Ovary (tissue), 3 donors: ENCODE measurements at regions not wholly inside any gene's neighbourhood (a gene's known extent, or its start where the extent isn't known, plus 50 kb on each side); places are given as distances from the start of the nearest gene placed in this dataset.

Experiments
- CTCF ChIP-seq, 3 donors: fragments of 450-650 bp in 2 of 3; fragments of 200-600 bp in 1 of 3; IDR thresholded peaks; one replicate each; pipeline versions ENCODE4 v1.5.1 to v1.8.0; 2016 to 2022; ENCODE audit warnings: antibody characterized with exemption in 3 of 3, mild to moderate bottlenecking in 1 of 3
- EP300 ChIP-seq: sonication (generic); formaldehyde crosslinking; IDR thresholded peaks from one replicate; pipeline ENCODE4 v1.6.1; 2017; ENCODE audit warnings: antibody characterized with exemption
- POLR2A ChIP-seq: fragments of 450-650 bp; IDR thresholded peaks from one replicate; pipeline ENCODE4 v1.6.1; 2017; ENCODE audit warnings: antibody characterized with exemption, mild to moderate bottlenecking, moderate library complexity
- donor health status: DM: no; HTN: no; CAD: no.

DNA sequence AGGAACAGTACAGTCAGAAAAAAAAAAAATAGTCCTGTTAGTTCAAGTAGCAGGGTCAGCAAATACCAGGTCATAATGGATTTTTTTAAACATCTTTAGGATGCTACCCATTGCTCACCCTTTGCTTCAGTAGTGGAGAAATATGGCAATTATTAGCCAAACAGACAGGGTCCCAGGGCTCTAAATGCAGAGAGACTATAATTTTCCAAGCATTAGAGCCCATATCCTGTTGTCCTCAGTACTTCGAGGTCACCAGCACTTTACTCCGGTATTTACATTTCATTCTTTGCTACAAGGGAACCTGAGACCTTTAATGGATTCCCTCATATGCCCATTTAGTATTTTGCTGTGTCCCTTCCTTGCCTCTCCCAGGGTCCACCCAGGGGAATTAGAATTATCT is 1562.9 kb upstream of the TENM3 start:
- TF ChIP-seq CTCF (IDR thresholded peaks at IDR 0.05): no peak
- no peak for TF ChIP-seq POLR2A
- TF ChIP-seq EP300: no peak
